GM19468 (cell line): ENCODE measurements at regions not wholly inside any gene's neighbourhood (a gene's known extent, or its start where the extent isn't known, plus 50 kb on each side); places are given as distances from the start of the nearest gene placed in this dataset.
"Not testable (repeated sequence)": the region's sequence is repeated elsewhere in the genome, so short reads cannot be mapped to it uniquely, and the experiment has no call there.

Experiments
- ATAC-seq: cut with Tn5 transposase; IDR thresholded peaks from one replicate; pipeline ENCODE4 v1.9.1; 2021; ENCODE audit warnings: mild to moderate bottlenecking, moderate library complexity, moderate number of reproducible peaks; ENCODE audit not compliant: unreplicated experiment; ENCODE audit errors: extremely low read depth

- ATAC-seq = no peak
Observed at GRCh38 chr4:20015636-20016224, 236.0 kb upstream of the SLIT2 start.

DNA sequence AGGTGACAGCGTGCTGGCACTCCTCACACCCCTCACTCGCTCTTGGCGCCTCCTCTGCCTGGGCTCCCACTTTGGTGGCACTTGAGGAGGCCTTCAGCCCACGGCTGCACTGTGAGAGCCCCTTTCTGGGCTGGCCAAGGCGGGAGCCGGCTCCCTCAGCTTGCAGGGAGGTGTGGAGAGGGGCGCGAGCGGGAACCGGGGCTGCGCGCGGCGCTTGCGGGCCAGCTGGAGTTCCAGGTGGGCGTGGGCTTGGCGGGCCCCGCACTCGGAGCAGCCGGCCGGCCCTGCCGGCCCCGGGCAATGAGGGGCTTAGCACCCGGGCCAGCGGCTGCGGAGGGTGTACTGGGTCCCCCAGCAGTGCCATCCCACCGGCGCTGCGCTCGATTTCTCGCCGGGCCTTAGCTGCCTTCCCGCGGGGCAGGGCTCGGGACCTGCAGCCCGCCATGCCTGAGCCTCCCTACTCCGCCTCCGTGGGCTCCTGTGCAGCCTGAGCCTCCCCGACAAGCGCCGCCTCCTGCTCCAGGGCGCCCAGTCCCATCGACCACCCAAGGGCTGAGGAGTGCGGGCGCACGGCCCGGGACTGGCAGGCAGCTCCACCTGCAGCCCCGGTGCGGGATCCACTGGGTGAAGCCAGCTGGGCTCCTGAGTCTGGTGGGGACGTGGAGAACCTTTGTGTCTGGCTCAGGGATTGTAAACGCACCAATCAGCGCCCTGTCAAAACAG is 247.7 kb upstream of the SLIT2 start:
- ATAC-seq = not testable (repeated sequence)

GRCh38 chr4:19999775-20000414 is 251.8 kb upstream of the SLIT2 start:
- no peak for ATAC-seq

DNA sequence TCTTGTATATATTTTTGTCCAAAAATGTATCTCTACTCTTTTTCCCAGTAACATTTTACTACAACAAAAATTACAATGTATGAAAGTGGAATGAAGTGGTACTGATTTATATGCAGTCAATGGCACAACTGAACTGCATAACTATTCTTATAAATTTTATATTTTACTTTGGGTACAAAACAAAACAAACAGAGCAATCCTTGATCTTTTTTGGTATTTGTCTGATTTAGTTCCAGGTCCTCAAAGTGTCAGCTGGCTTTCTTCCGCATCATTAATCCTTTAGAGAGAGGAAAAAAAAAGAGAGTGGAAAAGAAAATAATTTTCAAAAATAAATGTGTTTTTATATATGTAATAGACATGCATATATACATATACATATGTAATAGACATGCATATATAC is 252.4 kb upstream of the SLIT2 start:
- no peak for ATAC-seq

DNA sequence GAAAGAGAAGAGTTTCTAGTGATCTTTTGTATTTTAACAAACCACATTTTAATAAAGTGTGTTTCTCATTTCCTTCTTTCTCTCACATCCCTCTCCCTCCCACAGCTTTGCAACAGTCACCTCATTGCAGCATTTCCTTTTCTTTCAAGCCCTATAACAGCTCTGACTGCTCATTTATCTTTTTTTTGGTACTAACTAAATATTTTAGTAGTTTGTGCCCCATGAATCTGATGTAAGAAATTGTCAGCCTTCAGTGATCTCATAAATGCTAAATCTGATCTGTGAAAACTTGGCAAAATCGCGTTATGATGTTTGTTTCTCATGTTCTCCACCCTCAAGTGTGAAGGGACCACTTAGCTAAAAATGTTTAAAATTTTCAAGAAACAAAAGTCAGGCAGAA is 258.5 kb upstream of the SLIT2 start:
- ATAC-seq = no peak

DNA sequence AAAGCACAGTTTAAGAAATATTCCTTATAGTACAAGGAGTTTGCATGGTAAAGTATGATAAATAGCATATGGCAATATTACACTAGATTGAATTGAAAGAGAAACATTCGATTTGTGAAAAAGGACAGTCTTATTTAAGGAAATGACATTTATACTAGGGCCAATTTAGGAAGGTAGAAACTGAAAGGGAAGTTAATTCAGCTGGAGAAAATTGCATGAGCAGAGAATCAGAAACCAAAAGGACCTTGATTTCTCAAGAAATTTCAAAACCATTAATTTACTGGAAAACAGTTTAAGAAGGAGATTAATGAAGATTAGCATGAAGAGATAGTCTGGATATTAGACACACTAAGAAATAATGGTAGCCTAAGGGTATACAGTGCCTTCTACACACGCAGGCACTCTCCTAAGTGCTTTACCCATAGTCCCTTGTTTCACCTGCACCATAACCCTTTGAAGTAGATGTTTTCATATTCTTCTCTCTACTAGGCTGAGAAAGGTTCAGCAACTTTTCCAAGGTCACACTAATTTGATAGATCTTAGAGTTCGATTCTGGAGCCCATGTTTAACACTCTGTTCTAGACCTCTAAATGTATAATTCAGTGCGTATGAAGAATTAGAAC is 259.1 kb upstream of the SLIT2 start:
- no peak for ATAC-seq

- no peak for ATAC-seq
Observed at GRCh38 chr4:19987746-19988145, 264.0 kb upstream of the SLIT2 start.

DNA sequence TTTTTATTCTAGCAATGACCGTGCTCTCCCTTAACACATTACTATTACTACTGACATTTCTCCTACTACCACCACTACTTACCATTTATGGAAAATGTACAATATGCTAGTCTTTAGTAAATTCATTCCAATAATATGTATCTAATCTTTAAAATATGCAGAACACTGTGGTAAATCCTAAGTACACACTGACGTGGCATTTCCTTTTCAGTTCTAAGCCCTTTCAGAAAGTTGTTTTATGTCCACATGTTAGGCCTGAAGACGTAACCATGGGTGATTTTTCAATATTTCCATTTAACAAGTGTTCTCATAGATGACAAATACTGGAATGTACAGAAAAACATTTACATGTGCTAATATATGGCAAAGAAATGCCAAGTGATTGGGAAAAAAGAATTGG is 268.6 kb upstream of the SLIT2 start:
- ATAC-seq = no peak

DNA sequence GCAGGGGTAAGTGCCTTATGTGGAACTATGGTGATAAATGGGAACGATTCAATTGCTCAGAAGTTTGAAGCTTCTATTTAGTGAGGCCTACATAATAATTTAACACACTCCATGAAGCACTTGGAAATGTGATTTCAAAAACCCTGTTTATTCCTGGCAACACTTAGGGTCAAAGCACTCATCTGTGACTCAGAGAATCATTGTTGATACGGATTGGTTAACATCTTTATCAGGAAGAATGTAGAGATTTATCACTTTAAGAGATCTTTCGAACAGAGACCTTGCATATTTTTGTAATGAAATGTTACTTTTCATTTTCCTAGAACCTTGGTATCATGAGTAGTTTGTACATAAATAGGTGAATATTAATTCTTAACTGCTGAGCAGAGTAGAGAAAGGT is 269.1 kb upstream of the SLIT2 start:
- no peak for ATAC-seq

DNA sequence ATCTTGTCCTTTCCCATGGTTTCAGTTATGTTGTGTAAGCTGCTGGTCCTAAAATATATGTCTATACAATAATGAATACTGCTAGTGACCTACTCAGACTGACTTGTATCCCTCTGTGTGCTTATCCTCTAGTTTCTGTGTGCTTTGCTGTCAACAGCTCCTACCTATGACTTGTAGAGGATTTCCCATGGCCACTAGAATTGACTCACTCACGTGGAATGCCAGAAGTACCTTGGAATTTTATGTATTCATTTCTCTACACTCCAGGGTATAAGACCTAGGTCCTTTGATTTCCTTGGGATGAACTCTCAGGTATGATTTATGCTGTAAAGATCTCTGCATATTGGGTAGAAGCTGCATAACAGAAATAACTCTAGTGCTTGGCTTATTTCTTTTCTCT is 279.9 kb upstream of the SLIT2 start:
- no peak for ATAC-seq

DNA sequence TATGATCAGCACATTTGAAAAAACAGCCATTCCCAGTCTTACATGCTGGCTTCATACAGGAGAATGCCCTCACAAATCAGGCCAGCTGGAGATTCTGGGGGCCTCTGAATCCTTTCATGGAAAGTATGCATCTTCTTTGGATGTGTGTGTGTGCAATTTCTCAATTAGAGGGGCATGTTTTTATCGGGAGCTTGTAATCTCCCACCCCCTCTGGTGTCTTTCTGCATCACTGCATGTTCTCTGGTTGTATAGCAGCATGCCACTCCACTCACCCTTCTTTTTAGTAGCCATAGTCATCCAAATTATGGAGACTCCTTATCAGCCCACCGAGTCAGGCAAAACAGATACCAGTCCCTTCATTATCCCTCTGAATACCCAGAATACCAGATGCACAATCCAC is 282.2 kb upstream of the SLIT2 start:
- ATAC-seq = no peak

DNA sequence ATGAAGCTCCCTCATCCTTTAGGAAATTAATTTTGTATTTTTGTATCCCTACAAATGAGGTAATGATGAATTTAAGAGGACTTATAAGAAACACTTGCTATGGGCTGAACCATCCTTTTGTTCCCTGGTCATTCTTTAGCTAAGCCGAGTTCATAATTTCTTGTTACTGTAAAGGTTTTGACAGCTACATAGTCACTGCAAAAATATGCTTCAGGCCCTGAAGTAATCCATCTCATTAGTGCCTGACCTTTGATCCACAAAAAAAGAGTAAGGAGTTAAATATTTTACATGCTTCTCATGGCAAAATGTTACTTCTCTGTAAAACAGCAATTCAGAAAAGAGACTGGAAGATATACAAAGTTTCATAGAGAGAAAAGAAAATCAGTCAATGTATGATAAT is 290.6 kb upstream of the SLIT2 start:
- ATAC-seq = no peak

DNA sequence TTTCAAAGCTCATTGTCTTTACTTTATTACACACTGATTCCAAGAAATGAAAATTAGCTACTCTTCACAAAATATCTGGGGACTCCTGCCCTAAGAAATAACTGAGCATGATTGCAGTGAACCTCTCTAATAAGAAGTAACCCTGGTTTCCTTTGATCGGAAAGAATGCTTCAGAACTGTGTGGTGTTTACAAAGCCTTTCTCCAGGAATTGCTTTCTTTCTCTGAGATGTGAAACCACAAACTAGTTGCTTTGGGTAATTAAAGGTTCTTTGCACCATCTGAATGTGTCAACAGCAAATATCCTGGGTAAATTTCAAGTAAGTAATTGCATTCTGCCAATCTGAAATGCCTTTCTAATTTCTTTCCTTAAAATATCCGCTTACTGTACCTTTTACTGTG is 292.9 kb upstream of the SLIT2 start:
- no peak for ATAC-seq

DNA sequence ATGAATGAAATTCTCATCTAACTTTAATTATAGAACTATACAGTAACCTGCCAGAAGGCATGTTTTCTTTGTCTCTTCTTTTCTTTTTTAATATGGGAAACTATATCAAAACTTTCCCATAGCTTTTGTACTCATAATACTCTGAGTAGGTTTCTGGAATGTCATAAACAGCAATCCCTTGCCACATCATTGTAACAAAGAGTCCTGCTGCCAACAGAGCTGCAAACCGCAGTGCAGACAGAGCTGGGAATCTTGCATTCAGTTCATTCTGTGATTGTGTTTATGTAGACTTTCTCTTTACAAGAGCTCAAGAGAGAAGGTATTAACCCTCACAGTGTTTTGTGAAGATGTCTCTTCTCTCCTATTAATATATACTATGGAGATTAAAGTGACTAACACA is 304.4 kb upstream of the SLIT2 start:
- ATAC-seq = no peak

DNA sequence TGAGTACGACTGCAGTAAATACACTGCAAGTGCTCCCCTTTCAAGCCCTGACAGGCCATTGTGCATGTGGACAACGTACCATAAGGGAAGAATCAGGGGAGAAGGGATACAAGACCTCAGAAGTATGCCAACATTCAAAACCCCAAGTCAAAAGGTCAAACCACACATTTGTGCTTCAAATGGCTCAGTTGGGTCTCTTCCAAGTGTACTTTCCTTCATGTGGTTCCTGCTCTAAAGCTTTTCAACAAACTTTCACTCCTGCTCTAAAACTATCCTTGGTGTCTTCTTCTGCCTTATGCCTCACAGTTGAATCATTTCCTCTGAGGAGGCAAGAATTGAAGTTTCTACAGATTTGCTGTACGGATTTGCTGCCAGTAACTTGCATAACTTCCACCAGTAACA is 305.7 kb upstream of the SLIT2 start:
- ATAC-seq = no peak

- ATAC-seq = no peak
Observed at GRCh38 chr4:19945501-19945900, 306.2 kb upstream of the SLIT2 start.

DNA sequence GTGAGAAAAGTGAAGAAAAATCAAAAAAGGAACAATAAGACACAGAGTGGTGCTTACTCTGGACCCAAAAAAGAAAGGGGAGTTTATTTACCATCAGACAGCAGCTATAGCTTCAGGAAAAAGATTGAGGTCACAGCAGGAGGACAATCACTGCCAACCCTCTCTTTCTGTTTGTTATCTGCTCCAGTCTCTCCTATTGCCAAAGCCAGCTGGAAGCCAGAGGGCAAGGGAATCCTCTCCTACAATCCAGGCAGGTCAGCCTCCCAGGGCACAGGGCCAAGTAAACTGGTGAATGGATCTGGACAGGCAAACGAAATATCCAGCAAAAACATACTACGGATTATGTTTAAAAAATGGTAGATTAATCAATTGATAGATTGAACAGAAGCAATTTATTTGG is 306.9 kb upstream of the SLIT2 start:
- no peak for ATAC-seq

GRCh38 chr4:19944251-19944650 is 307.5 kb upstream of the SLIT2 start:
- ATAC-seq = no peak

GRCh38 chr4:19941434-19941833 is 310.3 kb upstream of the SLIT2 start:
- no peak for ATAC-seq

GRCh38 chr4:19940861-19941260 is 310.8 kb upstream of the SLIT2 start:
- no peak for ATAC-seq

GRCh38 chr4:19936476-19936875 is 315.2 kb upstream of the SLIT2 start:
- ATAC-seq = no peak
